GM19035 (cell line): ENCODE measurements at regions not wholly inside any gene's neighbourhood (a gene's known extent, or its start where the extent isn't known, plus 50 kb on each side); places are given as distances from the start of the nearest gene placed in this dataset.

Experiments used
- ATAC-seq: cut with Tn5 transposase; IDR thresholded peaks from one replicate; pipeline ENCODE4 v1.9.1; 2021; ENCODE audit not compliant: unreplicated experiment

DNA sequence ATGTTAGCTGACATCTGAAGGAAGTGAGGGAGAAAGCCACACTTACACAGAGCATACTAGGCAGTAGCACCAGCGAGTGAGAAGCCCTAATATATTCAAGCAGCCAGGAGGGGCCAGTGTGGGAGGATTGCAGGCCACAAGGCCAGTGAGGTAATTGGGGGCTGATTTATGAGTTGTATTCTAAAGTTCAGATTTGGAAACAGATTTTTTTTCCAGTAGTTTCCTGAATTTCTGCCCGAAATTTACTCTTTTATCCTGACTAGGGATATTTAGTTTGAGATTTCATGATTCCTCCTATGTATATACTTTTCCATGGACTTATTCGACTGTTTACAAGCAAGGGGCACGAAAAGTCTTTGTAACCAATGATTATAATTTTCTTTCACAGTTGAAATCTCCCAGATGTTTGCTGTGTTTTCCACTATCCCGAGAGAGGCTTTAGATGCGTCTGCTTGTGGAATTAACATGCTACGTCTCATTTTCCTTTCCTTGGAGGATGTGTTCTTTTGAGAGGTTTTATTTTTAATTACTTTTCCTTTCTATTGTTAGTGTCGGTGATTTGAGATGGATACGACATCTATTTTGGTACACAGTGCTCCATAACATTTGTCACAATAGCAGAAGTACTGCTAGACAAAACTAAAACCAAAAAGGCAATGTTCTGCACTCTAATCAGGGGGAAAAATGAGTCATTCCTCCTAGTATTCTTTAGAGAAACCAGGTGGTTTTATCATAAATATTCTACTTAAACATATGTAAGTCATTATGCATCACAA, 356.3 kb upstream of the HSF2 start:
- no peak for ATAC-seq

DNA sequence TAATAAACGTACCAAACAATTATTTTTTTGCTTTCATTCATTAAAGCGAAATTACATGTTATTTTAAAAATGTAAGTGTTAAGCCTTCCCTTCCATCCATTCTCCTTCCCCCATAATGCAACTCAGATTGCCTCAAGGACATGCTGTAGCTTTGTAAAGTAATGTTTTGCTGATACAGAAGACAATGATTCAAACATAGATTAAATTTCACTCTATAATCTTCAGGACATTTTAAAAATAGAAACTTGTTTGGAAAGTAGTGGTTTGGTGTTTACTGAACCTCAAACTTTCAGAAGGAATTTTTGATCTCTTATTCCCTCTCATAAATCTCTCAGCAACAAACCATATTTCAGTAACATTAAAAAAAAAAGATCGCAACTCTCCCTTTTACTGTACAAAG, 350.9 kb upstream of the HSF2 start:
- no peak for ATAC-seq

DNA sequence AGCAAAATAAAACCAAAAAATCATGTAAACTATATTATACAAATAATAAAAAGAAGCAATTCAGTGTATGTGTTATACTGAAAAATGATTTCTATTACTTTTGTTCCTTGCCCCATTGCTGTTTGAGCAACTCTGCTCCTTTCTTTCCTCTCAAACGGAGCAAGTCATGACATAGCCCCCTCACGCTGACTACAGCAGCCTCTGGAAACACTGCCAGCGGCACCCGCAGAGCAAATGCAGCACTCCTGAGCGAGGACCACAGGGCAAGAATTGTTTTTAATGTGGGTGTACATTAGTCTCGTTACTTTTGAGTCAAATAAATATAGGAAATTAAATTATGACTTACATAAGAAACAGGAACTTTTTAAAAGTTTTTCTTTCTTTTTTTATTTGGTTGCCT, 350.1 kb upstream of the HSF2 start:
- no peak for ATAC-seq

DNA sequence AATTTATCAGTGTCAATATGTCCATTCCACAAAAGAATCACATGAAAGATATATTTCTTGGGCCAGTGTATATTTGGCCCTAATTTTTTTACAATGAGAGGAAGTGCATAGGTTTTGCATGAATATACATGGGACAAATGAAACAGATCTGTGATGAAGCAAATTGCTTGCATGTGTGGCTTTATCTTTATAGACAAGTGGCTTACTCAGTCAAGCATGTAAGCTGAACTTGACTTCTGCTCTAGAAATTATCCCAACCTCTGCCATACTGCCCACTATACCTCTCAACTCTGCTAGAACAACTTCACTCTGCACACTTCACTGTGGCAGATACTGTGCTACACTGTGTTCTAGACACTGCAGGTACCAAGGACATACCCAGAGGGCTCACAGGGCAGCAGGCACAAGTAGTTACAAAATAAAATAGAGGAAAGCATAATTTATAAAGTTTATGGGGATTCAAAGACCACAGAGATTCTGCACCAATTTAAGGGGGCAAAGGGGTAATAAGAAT, 349.2 kb upstream of the HSF2 start:
- ATAC-seq, result no peak

DNA sequence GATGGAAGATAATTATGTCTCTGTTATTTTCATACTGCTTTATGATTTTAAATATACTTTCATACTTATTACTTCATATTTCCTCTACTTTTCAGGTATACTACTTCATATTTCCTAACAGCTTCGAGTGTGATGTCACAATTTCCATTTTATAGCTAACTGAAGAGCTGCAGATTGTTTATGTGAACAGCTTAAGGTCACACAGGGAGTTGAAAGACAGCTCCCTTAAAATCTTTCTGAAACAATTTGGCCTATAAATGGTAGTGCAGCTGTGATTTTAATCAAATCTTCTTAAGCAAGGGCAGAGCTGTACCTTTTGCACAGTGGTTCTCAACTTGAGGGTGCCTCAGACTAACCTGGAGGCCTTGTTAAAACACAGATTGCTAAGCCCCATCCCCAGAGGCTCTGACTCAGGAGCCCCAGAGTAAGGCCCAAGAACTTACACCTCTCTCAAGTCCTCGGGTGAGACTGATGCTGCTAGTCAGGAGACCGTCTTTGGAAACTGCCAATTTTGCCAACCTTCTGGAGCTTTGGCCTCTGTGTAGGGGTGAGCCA, 347.0 kb upstream of the HSF2 start:
- ATAC-seq, result no peak

DNA sequence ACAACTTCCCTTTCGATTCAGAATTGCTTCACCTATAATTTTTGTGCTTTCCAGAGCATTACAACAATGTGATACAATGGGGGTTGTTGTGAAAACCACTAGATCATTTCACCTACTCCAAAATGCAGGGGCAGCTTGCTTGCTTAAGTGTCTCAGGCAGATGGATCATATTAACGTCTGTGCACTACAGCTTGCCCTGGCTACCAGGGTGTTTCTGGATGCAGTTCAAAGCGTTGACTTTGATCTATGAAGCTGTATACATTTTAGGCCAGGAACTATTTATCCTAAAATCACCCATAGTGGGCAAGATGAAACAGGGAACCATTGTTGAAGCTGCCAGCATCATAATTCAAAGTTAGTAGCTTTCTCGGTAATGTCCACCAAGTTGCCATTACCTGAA, 339.5 kb upstream of the HSF2 start:
- ATAC-seq, result no peak

DNA sequence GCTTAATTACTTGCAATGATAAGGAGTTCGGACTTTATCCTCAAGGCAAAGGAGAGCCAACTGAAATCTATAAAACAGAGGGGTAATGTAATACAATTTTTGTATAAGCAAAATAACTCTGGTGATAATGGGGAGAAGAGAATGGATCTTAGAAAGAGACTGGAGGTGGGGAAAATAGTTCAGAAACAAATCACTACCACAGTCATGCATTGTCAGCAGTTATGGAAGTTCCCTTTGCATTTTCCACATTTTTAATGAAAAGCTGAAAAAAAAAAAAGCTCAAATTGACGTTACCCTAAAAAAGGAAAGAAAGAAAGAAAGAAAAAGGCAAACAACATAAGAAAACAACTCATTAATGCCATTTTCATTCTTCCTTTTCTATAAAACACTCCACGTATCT, 337.6 kb upstream of the HSF2 start:
- no peak for ATAC-seq

DNA sequence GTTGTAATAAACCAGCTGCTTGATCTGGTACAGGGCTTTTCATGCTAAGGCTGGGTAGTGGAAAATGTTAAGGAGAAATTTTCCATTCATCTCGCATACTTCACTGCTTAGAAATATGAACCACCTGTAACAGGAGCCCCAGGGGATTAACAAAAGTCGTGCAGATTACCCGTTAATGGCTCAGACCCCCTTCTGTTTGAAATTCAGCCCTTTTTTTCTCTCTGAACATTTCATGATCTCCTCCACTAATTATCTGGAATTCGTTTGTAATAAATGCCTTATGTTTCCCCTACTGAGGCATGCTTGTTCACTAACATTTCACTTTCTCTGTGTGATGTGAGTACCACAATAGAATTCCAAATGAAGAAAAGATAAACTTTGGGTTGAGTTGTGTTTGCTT, 336.4 kb upstream of the HSF2 start:
- no peak for ATAC-seq

DNA sequence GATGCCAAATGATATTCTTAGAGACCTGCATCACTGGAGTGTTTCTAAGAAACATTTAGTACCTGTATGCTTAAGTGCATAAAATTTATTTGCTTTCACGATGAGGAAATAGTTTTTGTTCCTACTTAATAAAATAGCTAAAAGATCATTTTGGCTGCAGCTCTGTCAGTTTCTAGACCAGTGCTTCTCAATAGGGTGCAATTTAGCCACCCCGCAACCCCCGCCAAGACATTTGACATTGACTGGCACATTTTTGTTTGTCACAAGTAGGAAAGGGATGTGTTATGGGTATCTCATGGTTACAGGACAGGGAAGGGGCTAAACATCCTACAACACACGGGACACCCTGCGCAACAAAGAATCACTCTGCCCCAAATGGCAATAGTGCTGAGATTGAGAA, 335.7 kb upstream of the HSF2 start:
- no peak for ATAC-seq

DNA sequence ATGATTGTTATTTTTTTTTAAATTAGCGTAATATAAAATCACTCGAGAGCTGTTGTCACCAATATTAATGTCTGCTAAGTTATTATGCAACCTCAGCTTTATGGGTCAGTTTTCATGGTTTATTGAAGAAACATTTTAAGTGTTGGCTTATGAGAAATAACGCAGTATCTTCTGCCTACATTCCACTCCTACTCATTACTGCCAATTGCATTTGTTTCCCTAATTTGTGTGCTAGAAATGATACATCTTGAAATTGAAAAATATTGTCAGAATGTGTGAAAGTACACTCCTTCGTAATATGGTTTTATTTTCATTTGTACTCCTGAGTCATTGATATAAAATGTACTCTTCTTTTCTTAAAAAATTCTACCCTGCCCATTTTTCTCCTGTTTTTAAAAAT, 333.3 kb upstream of the HSF2 start:
- ATAC-seq, result no peak

DNA sequence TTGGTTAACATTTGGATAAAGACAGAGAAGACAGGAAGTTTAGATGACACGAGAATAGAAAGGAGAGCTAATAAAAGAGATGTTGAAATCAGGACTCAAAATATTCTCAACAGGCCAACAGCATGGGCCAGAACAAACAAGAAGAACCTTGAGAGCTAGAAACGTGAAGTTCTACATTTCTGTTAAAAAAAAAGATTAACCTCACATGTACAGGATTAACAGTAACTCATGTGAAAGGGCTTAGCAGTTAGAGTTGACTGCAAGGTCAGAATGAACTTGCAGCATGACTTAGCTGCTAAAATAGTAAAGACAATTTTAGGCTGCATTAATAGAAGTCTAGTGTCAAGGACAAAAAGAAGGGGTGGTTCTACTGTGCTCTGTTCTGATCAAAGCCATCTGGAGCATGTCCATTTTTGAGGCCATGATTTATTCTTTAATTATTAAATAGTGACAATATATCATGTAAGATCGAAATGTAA, 331.1 kb upstream of the HSF2 start:
- no peak for ATAC-seq

DNA sequence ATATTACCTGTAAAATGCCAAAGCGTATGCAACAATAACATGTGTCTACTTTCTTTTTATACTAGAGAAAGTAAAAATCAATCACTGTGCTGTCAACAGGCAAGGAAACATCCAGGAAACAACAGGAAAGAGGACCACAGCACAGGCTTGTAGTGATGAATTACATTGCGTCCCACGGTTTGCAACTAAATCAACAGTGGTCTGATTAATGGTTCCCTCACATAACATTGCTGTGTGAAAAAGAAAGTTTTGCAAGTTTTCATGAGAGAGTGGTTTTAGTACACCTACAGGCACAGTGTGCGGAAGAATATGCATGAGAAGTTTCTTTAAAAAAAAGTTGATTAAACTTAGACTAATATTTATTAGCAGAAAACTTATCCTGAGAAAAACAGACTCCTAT, 329.5 kb upstream of the HSF2 start:
- no peak for ATAC-seq

DNA sequence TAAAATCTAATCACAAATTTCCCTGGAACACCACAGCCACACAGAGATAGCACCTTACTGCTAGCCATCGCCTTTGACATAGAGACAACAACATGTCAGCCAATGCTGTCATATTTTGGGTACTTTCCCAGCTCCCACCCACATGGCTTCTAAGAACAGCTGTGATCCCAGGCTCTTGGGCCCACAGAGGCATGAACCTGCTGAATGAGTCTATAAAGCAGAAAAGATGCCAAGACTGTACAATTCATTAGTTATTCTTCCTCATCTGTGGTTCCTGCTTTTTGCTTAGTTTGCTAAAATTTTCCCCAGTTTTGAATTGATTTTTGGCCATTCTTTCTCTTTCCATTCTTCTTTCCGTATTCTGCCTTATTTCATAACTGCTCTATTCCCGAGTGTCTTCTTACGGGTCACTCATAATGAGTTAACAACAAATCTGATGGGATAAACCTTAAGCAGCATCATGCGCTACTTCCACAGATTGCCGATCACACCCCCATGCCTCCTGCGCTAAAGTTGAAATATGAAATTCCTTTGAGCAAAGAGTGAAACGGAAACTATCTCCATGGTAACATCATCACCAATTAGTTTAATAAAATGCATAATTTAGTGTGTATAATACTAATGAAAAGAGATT, 327.3 kb upstream of the HSF2 start:
- ATAC-seq, result no peak

DNA sequence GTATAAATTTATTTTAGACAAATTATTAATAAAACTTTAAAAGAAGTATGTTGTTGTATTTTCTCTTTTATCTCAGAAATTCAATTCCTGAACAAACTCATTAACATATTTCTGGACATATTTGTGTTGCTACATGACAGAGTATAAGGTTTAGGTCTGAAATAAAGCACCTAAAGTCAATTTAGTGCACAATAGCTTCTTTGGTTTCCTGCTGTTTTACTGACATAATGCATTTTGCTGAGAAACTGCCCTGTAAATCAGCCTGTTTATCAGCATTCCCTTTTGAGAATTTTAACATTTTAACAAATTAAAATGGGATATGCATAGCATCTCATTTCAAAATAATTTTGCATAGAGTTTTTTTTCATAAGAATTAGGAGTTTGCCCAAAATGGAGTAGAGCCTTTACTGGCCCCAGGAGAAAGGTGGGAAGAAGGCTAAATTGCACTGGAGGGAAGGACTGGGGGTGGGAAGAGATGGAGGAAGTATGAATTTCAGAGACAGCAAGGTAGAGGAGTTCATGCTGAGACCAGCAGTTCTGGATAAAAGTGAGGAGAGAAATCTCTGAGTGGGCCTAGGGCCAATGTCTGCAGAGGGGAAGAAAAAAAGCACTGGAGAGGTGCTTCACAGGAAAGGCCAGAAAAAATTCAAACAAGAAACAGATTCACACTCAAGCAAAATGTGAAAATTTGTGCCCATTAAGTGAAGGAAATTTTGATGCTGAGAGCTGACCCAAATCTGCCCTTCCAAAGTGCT, 324.2 kb upstream of the HSF2 start:
- ATAC-seq, result no peak

DNA sequence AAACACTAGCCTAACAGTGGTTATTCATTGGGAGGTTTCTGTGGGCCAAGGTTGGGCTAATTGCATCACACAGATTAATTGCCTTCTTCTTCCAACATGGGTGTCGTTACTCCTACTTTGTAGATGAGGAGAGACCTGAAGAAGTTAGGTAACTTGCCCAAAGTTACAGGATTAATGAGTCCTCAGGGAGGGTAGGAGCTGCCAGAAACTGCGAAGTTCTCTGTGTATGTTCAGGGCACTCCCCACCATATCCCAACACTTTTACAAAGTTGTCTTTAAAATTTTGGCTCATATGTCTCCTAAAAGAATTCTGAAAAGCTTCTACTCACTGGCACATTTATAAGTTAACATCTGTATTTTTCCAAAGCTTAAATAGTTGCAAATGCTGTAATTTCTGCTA, 323.5 kb upstream of the HSF2 start:
- ATAC-seq, result no peak

DNA sequence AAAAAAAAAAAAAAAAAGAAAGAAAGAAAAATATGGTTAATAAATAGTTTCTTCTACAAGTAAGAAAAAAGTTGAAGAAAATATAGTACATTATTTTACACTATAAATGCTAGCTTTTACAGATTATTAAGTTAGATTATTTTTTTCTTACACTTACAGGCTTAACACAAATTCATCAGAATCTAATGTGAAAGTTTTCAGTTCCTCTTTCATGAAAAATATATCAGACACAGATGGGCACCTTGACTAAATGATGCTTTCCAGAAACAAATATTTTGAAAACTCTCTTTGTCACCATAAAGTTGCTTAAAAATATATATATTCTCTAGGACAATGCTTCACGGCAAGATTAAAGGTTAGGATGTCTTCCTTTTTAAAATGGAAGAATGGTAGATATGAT, 321.8 kb upstream of the HSF2 start:
- ATAC-seq, result peak; percentile 50

DNA sequence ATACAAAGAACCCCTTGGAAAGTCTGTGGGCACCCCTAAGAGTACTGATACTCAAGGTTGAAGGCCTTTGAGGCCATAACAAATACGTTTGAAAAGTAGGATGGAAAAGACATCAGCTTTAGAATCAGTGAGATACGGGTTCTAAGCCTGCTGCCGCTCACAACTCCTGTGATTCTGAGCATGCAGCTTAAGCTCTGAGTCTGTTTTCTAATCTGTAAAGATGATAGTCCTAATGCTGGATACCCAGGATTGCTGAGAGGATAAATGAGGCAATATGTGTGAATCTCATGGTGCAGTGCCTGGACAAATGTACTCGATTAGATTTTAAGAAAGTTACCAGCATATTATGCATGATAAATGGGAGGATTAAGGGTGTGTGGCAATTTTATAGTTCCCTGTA, 321.0 kb upstream of the HSF2 start:
- no peak for ATAC-seq

DNA sequence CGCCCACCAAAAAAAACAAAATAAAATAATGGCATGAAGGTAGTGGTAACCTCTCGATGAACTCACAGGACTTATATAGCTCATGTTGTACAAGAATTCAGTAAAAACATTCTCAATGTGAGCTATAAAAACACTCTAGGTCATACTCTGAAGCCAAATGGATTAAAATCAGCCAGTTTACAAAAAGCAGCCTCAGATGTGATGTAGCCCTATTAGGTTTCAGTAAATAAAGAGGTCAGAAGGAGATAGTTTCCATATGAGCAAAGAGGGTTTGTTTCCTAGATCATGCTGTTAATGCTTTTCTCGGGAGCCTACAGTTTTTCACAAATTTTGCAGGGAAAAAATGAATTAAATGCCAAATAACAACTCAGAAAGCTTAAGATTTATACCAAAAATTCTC, 319.5 kb upstream of the HSF2 start:
- ATAC-seq, result no peak

DNA sequence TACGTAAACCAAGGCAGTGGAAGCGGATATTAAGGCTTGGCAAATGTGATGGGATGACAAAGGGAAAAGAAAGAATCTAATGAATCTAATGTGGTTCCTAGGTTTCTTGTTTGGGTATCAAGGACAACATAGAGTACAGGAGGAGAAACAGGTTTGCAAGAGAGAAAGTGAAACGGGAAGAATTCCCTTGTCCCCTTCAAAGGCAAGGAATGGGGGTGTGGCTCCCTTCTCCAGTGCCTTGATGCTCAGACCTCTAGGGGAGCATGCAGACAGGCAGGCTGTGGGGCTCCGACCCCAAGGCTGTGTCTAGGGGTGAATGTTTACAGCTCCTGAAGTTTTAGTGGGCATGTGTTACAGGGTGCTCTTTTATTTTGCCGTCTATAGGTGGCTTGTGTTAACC, 317.5 kb upstream of the HSF2 start:
- no peak for ATAC-seq

DNA sequence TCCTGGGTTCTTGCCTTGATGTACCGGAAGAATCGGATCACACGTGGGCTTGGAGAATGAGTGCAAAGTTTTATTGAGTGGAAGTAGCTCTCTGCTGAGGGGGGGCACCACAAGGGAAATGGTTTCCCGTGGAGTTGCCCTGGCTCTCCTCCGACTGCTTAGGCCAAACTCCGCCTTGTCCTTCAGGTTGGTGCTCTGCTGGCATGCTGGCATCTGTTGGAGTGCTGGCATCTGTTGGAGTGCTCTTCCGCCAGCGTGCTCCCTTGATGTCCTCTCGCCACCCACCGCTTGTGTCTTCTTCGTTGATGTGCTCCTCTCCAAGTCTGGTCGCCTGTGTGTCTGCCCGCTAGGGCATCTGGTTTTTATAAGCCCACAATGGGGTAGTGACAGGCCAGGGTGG, 317.1 kb upstream of the HSF2 start:
- ATAC-seq, result no peak

DNA sequence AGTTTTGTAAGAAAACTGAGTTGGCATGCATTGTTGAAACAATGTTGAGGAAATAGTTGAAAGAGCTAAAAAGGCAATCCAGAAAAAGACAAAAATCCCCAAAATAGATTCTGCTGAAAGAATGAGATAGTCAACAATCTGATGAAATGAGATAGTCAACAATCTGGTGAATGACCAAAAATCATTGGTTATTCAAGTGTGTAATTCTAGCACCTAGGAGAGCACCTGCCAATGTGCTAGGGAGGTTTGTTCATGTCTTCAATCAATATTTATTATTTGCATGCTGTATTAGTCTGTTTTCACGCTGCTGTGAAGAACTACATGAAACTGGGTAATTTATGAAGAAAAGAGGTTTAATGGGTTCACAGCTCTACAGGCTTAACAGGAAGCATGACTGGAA, 307.1 kb upstream of the HSF2 start:
- no peak for ATAC-seq
